ENCODE measurements at regions not wholly inside any gene's neighbourhood (a gene's known extent, or its start where the extent isn't known, plus 50 kb on each side); places are given as distances from the start of the nearest gene placed in this dataset.
A peak's percentile ranks its signal among the peaks of the same experiment; 100 is the strongest.
"Not testable (repeated sequence)": the region's sequence is repeated elsewhere in the genome, so short reads cannot be mapped to it uniquely, and the experiment has no call there.

GRCh38 chr4:140244328-140244727 lies 90.3 kb upstream of the MAML3 start:
- DNase-seq = no peak

GRCh38 chr4:140243278-140243753 lies 89.3 kb upstream of the MAML3 start:
- peak; percentile 77 for DNase-seq

DNA sequence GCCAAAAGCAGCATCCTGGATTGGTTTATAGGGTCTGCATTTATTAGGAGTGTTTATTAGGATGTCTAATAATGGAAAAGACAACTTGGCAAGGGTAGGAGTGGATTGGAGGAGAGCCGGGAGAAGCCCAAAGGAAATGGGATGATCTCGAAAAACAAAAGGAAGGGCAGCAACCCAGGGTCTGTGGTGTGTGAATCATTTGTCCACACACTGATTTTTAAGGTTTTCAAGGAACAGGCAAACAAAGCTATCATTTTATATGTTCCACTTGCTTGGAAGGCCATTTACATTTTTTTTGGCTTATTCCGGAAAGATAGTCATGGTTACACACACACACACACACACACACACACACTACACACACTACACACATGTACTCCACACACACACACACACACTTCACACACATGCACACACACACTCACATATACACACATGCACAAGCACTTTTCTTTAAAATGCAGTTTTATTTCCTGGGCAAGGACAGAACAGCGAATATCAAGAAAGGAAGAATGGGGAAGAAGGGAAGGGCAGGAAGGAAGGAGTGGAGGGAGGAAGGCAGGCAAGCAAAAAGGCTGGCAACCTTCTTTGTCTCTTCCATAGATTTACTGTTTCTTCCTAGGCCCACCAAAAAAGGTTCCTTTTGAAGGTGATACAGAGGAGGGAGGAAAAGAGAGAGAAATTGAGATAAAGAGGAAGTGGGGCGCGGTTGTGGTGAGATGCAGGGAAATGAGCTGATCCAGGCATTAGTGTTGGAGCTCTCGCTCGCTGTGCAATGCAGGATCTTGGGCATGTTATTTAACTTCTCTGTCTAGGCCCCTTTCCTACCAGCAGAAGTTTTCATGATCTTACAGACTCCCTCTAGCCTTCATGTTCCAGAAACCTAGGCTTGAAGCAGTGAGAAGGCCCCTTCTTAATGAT lies 88.6 kb upstream of the MAML3 start:
- no peak for DNase-seq

DNA sequence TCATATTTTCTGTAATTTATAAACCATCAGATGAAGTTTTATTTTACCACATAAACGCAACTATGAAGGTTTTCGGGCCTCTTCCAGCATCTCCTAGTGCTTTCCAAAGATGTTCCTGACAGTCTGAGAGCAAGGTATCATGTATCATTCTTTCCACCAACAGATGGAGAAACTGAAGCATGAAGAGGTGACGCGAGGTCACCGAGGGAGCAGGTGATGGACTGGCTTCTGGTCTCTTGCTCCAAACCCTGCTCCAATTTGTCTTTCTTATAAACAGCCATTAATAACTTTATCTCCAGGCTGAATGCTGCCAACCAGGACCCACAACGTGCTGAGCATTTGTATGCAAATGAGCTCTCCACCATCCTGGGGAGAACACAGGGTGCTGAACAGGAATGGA lies 86.3 kb upstream of the MAML3 start:
- DNase-seq = no peak

- no peak for DNase-seq
These were observed 85.3 kb upstream of the MAML3 start for GRCh38 chr4:140239311-140239710.

GRCh38 chr4:140238351-140239056 lies 84.5 kb upstream of the MAML3 start:
- DNase-seq = peak; percentile 93

GRCh38 chr4:140237616-140238350 lies 83.8 kb upstream of the MAML3 start:
- peak; percentile 88 for DNase-seq

- no peak for DNase-seq
These were observed 82.7 kb upstream of the MAML3 start for GRCh38 chr4:140236654-140237169.

GRCh38 chr4:140234697-140235060 lies 80.7 kb upstream of the MAML3 start:
- DNase-seq = no peak

DNA sequence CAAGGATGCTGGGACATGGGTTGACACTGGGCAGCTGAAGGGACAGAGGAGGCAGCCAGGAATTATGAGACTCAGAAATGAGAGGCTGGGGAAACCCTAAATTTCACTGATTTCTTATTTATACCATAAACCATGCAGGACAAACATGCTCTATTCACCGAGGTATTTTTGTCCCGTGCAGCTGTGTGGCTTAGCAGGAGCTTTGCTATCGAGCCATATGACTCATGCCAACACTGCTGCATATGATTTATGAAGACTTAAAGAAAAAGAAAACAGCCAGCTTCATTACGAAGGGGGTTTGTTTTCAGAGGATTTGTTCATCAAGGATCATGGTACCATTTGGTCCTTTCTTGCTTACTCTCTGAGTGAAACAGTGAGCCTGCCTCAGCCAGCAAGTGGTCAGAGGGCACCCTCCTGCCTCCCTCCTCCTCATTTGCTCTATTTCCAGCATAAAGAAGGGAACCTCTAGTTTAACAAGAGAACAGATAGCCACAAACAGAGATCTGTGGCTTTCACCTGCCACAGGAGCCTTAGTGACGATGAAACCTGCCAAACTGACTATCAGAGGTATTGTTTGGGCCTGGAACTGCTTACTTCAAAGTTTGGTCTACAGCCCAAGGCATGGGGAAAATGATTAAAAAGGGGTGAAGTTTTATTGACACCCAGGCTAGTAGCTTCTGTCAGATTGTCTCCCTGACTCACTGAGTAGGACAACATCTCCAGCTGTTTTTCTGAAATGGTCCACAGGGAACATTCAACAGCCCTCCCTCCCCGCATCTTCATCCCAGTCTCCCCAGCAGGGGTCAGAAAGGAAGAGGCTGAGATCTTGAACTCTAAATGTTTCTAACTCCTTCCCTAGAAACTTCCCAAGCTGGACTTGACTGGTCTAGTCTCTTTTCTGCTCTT lies 80.1 kb upstream of the MAML3 start:
- DNase-seq = no peak

- no peak for DNase-seq
These were observed 75.9 kb upstream of the MAML3 start for GRCh38 chr4:140229881-140230280.

DNA sequence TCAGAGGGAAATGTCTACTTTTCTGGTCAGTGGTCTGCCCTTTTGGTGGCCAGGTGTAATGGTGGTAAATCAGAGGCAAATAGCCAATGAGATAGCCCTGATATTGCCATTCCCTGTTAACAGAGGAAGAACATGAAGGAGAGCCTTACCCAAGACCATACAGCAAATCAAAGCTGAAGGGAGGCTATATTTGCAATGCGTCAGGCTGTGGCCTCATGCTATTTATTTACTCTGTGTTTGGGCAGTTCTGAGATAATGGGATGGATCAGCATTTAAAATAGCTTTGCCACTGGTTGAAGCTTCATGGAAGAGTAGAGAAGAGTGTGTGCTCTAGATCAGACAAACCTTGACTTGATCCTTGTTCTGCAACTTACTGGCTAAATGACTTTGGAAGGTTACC lies 73.3 kb upstream of the MAML3 start:
- no peak for DNase-seq

- DNase-seq = no peak
These were observed 69.2 kb upstream of the MAML3 start for GRCh38 chr4:140223056-140223810.

GRCh38 chr4:140222171-140222570 lies 68.2 kb upstream of the MAML3 start:
- no peak for DNase-seq

- DNase-seq = no peak
These were observed 66.1 kb upstream of the MAML3 start for GRCh38 chr4:140220058-140220457.

- no peak for DNase-seq
These were observed 65.6 kb upstream of the MAML3 start for GRCh38 chr4:140219567-140219966.

- not testable (repeated sequence) for DNase-seq
These were observed 65.1 kb upstream of the MAML3 start for GRCh38 chr4:140219070-140219469.

DNA sequence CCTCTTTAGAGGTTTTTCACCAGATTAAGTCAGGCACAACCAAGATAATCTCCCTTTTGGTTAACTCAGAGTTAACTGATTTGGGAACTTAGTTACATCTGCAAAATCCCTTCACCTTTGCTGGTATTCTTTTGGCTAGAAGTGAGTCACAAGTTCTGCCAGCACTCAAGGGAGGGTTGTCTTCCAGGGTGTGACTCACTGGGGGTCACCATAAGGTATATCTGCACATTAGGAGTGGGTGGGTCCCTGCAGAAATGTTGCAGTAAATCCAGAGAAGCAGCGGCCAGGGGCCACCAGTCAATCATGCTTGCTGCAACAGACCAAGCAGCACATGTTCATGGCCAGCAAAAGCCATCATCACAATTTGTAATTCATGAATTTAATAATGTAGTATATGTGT lies 59.8 kb upstream of the MAML3 start:
- no peak for DNase-seq

- no peak for DNase-seq
These were observed 59.1 kb upstream of the MAML3 start for GRCh38 chr4:140213116-140213515.

DNA sequence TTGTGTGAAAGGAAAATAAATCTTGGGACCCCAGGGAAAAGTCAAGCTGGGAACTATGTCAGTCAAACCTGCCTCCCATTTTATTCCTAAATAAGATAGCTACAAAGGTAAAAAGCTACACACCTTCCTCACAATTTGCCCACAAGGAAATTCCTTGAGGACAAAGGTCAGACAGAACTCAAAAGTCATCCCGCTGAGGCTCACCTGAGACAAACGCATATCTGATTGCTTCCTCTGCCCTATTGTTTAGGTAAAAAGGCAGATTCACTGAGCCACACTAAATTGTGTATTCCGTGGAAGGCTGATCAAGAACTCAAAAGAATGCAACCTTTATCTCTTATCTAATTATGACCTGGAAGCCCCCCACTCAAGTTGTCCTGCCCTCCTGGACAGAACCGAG lies 58.7 kb upstream of the MAML3 start:
- DNase-seq = no peak

DNA sequence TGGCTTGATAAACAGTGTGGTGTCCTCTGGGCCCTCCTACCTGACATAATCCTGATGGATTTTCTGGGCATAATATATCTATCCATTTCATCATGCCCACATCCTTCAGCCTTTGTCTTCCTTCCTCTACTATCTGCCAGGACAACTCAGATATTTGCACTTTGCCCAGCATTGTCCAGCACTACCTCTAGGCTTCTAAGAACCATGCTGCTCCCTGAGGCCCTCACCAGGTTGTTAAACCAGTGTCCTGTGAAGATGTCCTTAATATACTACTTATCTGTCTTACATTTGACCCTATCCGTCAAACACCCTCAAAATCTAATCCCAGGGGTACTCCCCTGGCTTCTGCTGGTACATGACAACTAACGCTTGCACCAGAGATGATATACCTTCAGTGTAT lies 58.2 kb upstream of the MAML3 start:
- no peak for DNase-seq
